ENCODE measurements at regions not wholly inside any gene's neighbourhood (a gene's known extent, or its start where the extent isn't known, plus 50 kb on each side); places are given as distances from the start of the nearest gene placed in this dataset.

- no peak for DNase-seq
These were observed 69.6 kb upstream of the FSTL4 start for GRCh38 chr5:133681896-133682295.

DNA sequence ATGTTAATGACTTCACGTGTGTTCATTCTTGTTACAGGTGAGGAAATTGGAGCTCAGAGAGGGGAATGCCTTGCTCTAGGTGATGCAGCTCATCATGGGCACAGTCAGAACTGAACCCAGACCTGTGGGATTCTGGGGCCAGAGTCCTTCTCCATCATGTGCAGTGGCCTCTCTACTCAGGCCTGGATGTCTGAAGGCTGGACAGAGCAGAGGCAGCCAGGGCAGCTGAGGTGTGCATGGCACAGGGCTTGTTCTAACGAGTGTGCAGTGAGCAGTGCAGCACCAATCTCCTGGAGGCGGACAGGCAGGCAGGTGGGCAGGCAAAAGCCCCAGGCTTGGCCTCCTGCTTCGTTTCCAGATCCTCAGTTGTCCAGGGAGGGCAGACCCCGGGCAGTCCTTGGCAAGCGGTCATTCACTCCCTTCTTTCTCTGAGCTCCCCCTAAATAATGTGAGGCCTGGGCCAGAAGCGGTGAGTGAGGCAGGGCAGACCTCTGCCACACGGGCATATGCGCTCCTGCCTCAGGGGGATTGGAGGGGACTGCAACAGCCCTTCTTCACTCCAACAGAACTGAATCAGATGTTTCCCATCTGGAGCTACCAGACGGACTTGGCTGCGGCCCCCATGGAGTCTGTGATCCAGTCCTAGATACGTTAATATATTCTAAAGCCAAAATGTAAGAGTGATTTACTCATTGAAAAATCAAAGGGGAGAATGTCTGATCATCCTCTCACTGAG is 68.7 kb upstream of the FSTL4 start:
- no peak for DNase-seq

GRCh38 chr5:133679534-133679933 is 67.2 kb upstream of the FSTL4 start:
- DNase-seq: no peak

- DNase-seq: peak; percentile 36
These were observed 63.2 kb upstream of the FSTL4 start for GRCh38 chr5:133675376-133676154.

DNA sequence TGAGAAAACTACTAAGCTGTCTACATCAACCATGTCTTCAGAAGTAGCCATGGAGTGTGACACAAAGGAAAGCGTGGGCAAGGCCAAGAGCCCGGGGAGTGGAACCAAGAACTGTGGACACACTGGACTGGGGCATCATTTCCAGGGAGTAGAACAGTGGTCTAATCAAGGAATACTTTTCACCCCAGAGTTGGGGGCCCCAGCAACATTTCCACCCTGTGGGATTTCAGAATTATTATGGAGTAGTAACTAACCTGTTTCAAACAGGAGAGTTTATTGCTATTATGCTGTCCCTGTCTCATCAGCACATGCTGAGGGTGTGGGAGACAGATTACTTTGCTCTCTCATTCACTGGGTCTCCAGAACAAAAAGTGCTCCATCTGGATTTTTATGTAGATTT is 58.0 kb upstream of the FSTL4 start:
- DNase-seq: no peak

- DNase-seq: no peak
These were observed 57.1 kb upstream of the FSTL4 start for GRCh38 chr5:133669472-133669871.

- no peak for DNase-seq
These were observed 56.1 kb upstream of the FSTL4 start for GRCh38 chr5:133668458-133668857.

- no peak for DNase-seq
These were observed 54.9 kb upstream of the FSTL4 start for GRCh38 chr5:133667217-133667616.

- DNase-seq: no peak
These were observed 53.2 kb upstream of the FSTL4 start for GRCh38 chr5:133665571-133665970.

DNA sequence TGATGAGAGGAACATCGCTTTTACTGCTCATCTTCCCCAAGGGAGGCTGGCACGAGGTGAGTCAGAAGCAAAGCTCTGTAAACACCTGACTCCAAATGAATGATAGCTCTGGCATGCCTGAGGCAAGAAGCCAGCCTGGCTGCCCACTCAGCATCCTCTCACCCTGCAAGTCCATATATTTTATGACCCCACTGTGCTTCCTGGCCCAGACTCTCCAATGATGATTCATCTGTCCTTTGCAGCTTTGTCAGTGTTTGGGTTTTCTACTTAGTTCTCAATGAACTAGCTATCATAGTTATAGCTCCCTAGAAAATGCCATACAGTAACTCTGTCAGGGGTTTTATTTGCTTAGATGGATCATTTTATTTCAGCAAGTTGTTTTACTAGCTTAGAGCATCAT is 52.1 kb upstream of the FSTL4 start:
- no peak for DNase-seq

- no peak for DNase-seq
These were observed 51.2 kb upstream of the FSTL4 start for GRCh38 chr5:133663397-133664054.

DNA sequence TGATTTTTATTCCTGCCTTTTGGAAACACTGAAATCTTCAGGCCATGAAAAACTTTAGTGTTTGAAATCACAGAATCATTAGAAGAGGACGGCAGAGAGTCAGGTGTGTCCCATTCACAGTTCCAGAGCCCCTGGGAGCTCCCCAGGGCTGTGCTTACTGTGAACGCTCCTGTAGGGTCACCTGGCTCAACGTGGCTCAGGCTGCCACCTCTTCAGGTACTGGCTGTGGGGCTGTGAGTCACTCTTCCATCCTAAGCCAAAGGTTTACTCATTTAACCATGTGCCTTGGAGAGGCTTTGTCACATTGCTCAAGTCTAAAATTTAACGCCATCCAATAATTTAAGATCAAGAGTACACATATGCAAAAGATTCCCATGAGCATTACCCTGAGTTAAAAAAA is 50.2 kb upstream of the FSTL4 start:
- no peak for DNase-seq
